ENCODE measurements at regions not wholly inside any gene's neighbourhood (a gene's known extent, or its start where the extent isn't known, plus 50 kb on each side); places are given as distances from the start of the nearest gene placed in this dataset.
A peak's percentile ranks its signal among the peaks of the same experiment; 100 is the strongest.

- TF ChIP-seq ZNF140 (CRISPR knock-in tag; IDR thresholded peaks at IDR 0.05) (no peak), TCF7 (IDR thresholded peaks at IDR 0.05; ENCODE audit: borderline replicate concordance) (no peak), HDAC6 (IDR thresholded peaks at IDR 0.05; ENCODE audit: low read depth, low read length) (no peak), ZBED1 (IDR thresholded peaks at IDR 0.05) (no peak), NFXL1 (CRISPR knock-in tag; IDR thresholded peaks at IDR 0.05) (no peak), HMGXB4 (CRISPR knock-in tag; IDR thresholded peaks at IDR 0.05) (no peak), ZNF76 (CRISPR knock-in tag; IDR thresholded peaks at IDR 0.05; ENCODE audit: borderline replicate concordance) (no peak), ARID3B (CRISPR knock-in tag; IDR thresholded peaks at IDR 0.05; ENCODE audit: borderline replicate concordance) (no peak), KDM1A (IDR thresholded peaks at IDR 0.05) (no peak), TRIM24 (IDR thresholded peaks at IDR 0.05) (no peak), CHD1 (IDR thresholded peaks at IDR 0.05; ENCODE audit: low read length) (no peak), ZNF507 (tag; conservative IDR thresholded peaks at IDR 0.05) (no peak), ZNF445 (CRISPR knock-in tag; IDR thresholded peaks at IDR 0.05; ENCODE audit: low read depth) (no peak), ZBTB43 (CRISPR knock-in tag; IDR thresholded peaks at IDR 0.05) (no peak), TEAD4 (IDR thresholded peaks at IDR 0.05; ENCODE audit: low read length) (peak; percentile 71), TEAD4 (CRISPR knock-in tag; IDR thresholded peaks at IDR 0.05; ENCODE audit: borderline replicate concordance) (no peak), MIER1 (IDR thresholded peaks at IDR 0.05; ENCODE audit: low read depth) (no peak), SUPT5H (IDR thresholded peaks at IDR 0.05) (no peak), BACH1 (tag; IDR thresholded peaks at IDR 0.05) (no peak), ZHX1 (conservative IDR thresholded peaks at IDR 0.05; ENCODE audit: low read length) (no peak)
These were observed 56.8 kb upstream of the CPEB4 start (continued) for GRCh38 chr5:173831196-173831914.

Data from K562 (cell line).